Lung (tissue), 11 donors: ENCODE measurements at regions not wholly inside any gene's neighbourhood (a gene's known extent, or its start where the extent isn't known, plus 50 kb on each side); places are given as distances from the start of the nearest gene placed in this dataset.

ENCODE experiments used
- ATAC-seq: fragments of 200-7000 bp; cut with Tn5 transposase; one replicate; pipeline ENCODE4 v1.9.1; 2020; ENCODE audit warnings: moderate number of reproducible peaks; ENCODE audit not compliant: insufficient read depth, low FRiP score
- DNase-seq, 3 donors: peaks; one replicate each; pipeline ENCODE4 v3.0.0-alpha.2; 2013 to 2017
- H3K27ac ChIP-seq, 2 donors: one replicate each; pipeline ENCODE4 v1.5.1; 2013; ENCODE audit warnings: mild to moderate bottlenecking in 2 of 2, moderate library complexity in 2 of 2, control low read depth in 1 of 2, inconsistent platforms in 1 of 2, low read depth in 1 of 2, low read length in 1 of 2
- H3K27me3 ChIP-seq, 3 donors: one replicate each; pipeline ENCODE4 v1.5.1; 2013; ENCODE audit warnings: low read length in 2 of 3; ENCODE audit not compliant: control insufficient read depth in 3 of 3, insufficient read depth in 3 of 3
- H3K36me3 ChIP-seq, 4 donors: one replicate each; pipeline ENCODE4 v1.5.1; 2013; ENCODE audit warnings: low read length in 4 of 4, mild to moderate bottlenecking in 1 of 4, moderate library complexity in 1 of 4; ENCODE audit not compliant: control insufficient read depth in 4 of 4, insufficient read depth in 4 of 4
- H3K4me1 ChIP-seq, 5 donors: one replicate each; pipeline ENCODE4 v1.5.1; 2013; ENCODE audit warnings: low read length in 5 of 5, mild to moderate bottlenecking in 2 of 5, moderate library complexity in 1 of 5; ENCODE audit not compliant: control insufficient read depth in 5 of 5, insufficient read depth in 5 of 5
- H3K4me3 ChIP-seq: one replicate; pipeline ENCODE4 v1.5.1; 2013; ENCODE audit warnings: mild to moderate bottlenecking, control low read depth, moderate library complexity
- H3K9ac ChIP-seq, 2 donors: one replicate each; pipeline ENCODE4 v1.5.1; 2013; ENCODE audit warnings: low read length in 2 of 2, control low read depth in 1 of 2; ENCODE audit not compliant: insufficient read depth in 1 of 2
- H3K9me3 ChIP-seq, 4 donors: one replicate each; pipeline ENCODE4 v1.5.1; 2013; ENCODE audit warnings: low read length in 3 of 4, mild to moderate bottlenecking in 1 of 4, moderate library complexity in 1 of 4; ENCODE audit not compliant: control insufficient read depth in 4 of 4, insufficient read depth in 3 of 4
- WGBS, 2 donors: extraction: QIAGEN DNeasy Blood & Tissue Kit; methylation state at CpG; one replicate each; pipeline ENCODE4 v1.1.7; 2013; 5-methylcytosine and 5-hydroxymethylcytosine counted together
- TF ChIP-seq, protein P1 (sequence below): IDR thresholded peaks from 2 replicates; pipeline ENCODE4 v1.5.1; 2012; ENCODE audit warnings: mild to moderate bottlenecking; ENCODE audit errors: control extremely low read depth, extremely low read depth
- donor health status: control.
- donor health status: control.
- donor health status: Bipolar disorder and iron deficiency.
- donor health status: healthy.
- donor health status: DM: yes; HTN: yes; CAD: no.

- DNase-seq (no peak), ATAC-seq (no peak)
- Histone ChIP-seq H3K27me3 (peaks cover 0 to 6% (median 0%) of the 10 kb centered on the region in 3 donors), H3K4me1 (no peaks in the 10 kb centered on the region), H3K9me3 (peaks cover 0 to 4% (median 1%) of the 10 kb centered on the region in 4 donors), H3K9ac (no peak overlapping the region), H3K36me3 (no peaks in the 10 kb centered on the region), H3K27ac (no peak overlapping the region), H3K4me3 (no peak overlapping the region)
- TF ChIP-seq, protein P1, sequence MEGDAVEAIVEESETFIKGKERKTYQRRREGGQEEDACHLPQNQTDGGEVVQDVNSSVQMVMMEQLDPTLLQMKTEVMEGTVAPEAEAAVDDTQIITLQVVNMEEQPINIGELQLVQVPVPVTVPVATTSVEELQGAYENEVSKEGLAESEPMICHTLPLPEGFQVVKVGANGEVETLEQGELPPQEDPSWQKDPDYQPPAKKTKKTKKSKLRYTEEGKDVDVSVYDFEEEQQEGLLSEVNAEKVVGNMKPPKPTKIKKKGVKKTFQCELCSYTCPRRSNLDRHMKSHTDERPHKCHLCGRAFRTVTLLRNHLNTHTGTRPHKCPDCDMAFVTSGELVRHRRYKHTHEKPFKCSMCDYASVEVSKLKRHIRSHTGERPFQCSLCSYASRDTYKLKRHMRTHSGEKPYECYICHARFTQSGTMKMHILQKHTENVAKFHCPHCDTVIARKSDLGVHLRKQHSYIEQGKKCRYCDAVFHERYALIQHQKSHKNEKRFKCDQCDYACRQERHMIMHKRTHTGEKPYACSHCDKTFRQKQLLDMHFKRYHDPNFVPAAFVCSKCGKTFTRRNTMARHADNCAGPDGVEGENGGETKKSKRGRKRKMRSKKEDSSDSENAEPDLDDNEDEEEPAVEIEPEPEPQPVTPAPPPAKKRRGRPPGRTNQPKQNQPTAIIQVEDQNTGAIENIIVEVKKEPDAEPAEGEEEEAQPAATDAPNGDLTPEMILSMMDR: no peak
- WGBS, 2 donors: 80 to 83% methylated on average over 3 of the region's 3 CpGs
Observed at GRCh38 chr22:47604563-47604962, 842.1 kb downstream of the TBC1D22A start.

DNA sequence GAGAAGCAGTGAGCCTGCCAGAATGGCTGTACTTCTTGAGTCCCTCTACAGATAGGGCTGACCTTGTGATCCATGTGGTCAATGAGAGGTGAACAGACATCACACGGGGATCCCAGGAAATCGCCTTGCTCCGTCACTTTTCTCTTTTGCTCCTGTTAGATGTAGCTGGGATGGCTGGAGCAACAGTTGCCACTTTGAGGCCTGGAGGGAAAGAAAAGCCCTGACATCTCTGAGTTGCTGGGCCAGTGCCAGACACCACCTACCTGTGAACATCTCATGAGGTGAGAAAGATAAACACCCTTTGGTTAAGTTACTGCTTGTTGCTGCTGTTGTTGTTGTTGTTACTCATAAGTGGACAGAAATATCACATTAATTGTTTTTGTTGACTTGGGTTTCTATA lies 840.3 kb downstream of the TBC1D22A start:
- ATAC-seq: no peak
- Histone ChIP-seq H3K27me3 (peaks cover 0 to 6% (median 0%) of the 10 kb centered on the region in 3 donors), H3K9ac (no peak overlapping the region), H3K9me3 (peaks cover 0 to 7% (median 1%) of the 10 kb centered on the region in 4 donors), H3K27ac (no peak overlapping the region), H3K4me3 (no peak overlapping the region), H3K36me3 (no peaks in the 10 kb centered on the region), H3K4me1 (no peaks in the 10 kb centered on the region)
- TF ChIP-seq, protein P1: no peak
- 92 to 93% methylated on average over 3 of the region's 3 CpGs for WGBS, 2 donors
- DNase-seq: no peak

- no peak overlapping the region for H3K27ac ChIP-seq
- H3K4me3 ChIP-seq: no peak overlapping the region
- peaks cover 0 to 10% (median 1%) of the 10 kb centered on the region in 4 donors for H3K9me3 ChIP-seq
- ATAC-seq (no peak), DNase-seq (no peak)
- H3K36me3 ChIP-seq: no peaks in the 10 kb centered on the region
- H3K27me3 ChIP-seq: peaks cover 0 to 10% (median 0%) of the 10 kb centered on the region in 3 donors
- WGBS, 2 donors: 73 to 82% methylated on average over 10 of the region's 10 CpGs
- TF ChIP-seq, protein P1: no peak
- no peak overlapping the region for H3K9ac ChIP-seq
- peaks cover 0 to 5% (median 0%) of the 10 kb centered on the region in 5 donors for H3K4me1 ChIP-seq
Observed at GRCh38 chr22:47601666-47602065, 839.2 kb downstream of the TBC1D22A start.
